K562 (cell line): ENCODE measurements at regions not wholly inside any gene's neighbourhood (a gene's known extent, or its start where the extent isn't known, plus 50 kb on each side); places are given as distances from the start of the nearest gene placed in this dataset.

ENCODE experiments used
- CREB5 ChIP-seq: fragments of 250-450 bp; sonication (Bioruptor Pico); IDR thresholded peaks from 2 replicates; pipeline ENCODE4 v1.5.0; 2020; ENCODE audit warnings: mild to moderate bottlenecking
- EP400 ChIP-seq: fragments of 450-650 bp; IDR thresholded peaks from 2 replicates; pipeline ENCODE4 v1.6.1; 2017; ENCODE audit warnings: antibody characterized with exemption, mild to moderate bottlenecking, moderate library complexity
- ETS1 ChIP-seq: conservative IDR thresholded peaks from 2 replicates; pipeline ENCODE4 v1.6.1; 2011; ENCODE audit warnings: low read depth, mild to moderate bottlenecking, low read length; ENCODE audit not compliant: control insufficient read depth
- MXD1 ChIP-seq: fragments of 250-450 bp; sonication (Bioruptor Pico); IDR thresholded peaks from 2 replicates; pipeline ENCODE4 v1.8.0; 2021; ENCODE audit warnings: borderline replicate concordance, mild to moderate bottlenecking, moderate library complexity; ENCODE audit not compliant: poor library complexity, severe bottlenecking
- NCOA4 ChIP-seq: fragments of 450-650 bp; IDR thresholded peaks from 2 replicates; pipeline ENCODE4 v1.6.1; 2018; ENCODE audit warnings: mild to moderate bottlenecking; ENCODE audit not compliant: partially characterized antibody
- PHF8 ChIP-seq: fragments of 200-600 bp; sonication (generic); IDR thresholded peaks from 2 replicates; pipeline ENCODE4 v1.6.1; 2012; ENCODE audit warnings: mixed run types, mild to moderate bottlenecking, inconsistent platforms, low read length, moderate library complexity, borderline replicate concordance

- TF ChIP-seq CREB5 (CRISPR knock-in tag) (no peak), PHF8 (no peak), MXD1 (CRISPR knock-in tag) (no peak), NCOA4 (no peak), EP400 (no peak), ETS1 (no peak)
- TF ChIP-seq, all 486 proteins: peak for 0
These were observed 62.6 kb downstream of the DLL1 start (continued) for GRCh38 chr6:170227996-170228945.
